ENCODE measurements at regions not wholly inside any gene's neighbourhood (a gene's known extent, or its start where the extent isn't known, plus 50 kb on each side); places are given as distances from the start of the nearest gene placed in this dataset.

- no peak for DNase-seq
- no peak for ATAC-seq
- intact Hi-C loops (cut with micrococcal nuclease) = no loop called here
These were observed 56.0 kb upstream of the RELL1 start for GRCh38 chr4:37742149-37742548.

GRCh38 chr4:37741564-37741963 lies 55.4 kb upstream of the RELL1 start:
- DNase-seq (no peak), ATAC-seq (no peak)
- intact Hi-C loops (cut with micrococcal nuclease) = no loop called here

GRCh38 chr4:37740546-37740945 lies 54.4 kb upstream of the RELL1 start:
- intact Hi-C loops (cut with micrococcal nuclease) = no loop called here
- no peak for ATAC-seq

GRCh38 chr4:37737466-37737865 lies 51.3 kb upstream of the RELL1 start:
- intact Hi-C loops (cut with micrococcal nuclease) = no loop called here
- no peak for ATAC-seq
- DNase-seq = no peak

More at GRCh38 chr4:37740546-37740945, 54.4 kb upstream of the RELL1 start:
- no peak for DNase-seq
